GM19193 (cell line): ENCODE measurements at regions not wholly inside any gene's neighbourhood (a gene's known extent, or its start where the extent isn't known, plus 50 kb on each side); places are given as distances from the start of the nearest gene placed in this dataset.

Experiments used
- POLR2A ChIP-seq: IDR thresholded peaks from 4 replicates; pipeline ENCODE4 v1.6.1; 2011; ENCODE audit not compliant: insufficient read depth, insufficient read length; ENCODE audit errors: extremely low read depth

DNA sequence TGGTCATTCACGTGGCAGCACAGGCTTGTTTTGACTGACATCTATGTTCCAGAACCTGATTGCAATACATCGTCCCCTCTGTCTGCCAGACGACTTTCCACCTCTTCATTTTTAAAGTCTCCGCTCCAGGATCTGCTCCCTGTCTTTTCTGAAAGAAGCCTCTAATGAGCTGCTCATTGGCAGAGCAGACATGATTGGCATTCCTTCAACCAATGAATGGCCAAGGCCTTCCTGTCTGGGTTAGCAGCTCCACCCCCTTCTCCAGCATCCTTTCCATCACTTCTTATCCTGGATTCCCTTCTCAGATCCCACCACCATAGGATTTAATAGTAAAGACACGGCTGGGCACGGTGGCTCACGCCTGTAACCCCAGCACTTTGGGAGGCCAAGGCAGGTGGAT is 202.7 kb upstream of the KLF3 start:
- TF ChIP-seq POLR2A = no peak

DNA sequence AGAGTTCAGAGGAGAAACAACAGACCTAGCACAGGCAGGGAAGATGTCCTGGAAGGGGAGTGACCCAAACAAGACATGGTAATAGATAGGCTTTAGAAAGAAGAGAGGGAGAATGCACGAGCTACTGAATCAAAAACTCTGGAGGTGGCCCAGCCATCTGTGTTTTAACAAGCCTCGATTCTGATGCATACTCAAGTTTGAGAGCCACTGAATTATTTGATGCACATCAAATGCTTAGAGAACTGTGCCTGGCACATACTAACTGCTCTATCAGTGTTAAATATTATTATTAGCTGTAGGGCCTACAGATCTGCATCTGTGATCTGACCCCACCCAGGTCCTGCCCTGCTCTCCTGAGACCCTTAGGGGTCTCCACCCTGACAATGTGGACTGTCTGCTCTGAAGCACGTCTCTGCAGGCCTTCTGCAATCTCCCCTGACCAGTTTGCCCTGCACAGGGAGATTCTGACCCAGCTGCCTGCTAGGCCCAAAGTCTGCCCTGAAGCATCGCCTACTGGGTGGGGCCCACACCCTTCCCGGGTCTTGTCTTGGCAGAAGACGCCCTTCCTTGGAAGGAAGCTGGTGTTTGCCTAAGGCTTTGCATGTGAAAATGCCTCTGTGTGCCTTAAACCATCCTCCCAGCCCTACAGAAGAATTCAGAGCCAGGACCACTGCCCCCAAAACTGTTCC is 201.5 kb upstream of the KLF3 start:
- no peak for TF ChIP-seq POLR2A

DNA sequence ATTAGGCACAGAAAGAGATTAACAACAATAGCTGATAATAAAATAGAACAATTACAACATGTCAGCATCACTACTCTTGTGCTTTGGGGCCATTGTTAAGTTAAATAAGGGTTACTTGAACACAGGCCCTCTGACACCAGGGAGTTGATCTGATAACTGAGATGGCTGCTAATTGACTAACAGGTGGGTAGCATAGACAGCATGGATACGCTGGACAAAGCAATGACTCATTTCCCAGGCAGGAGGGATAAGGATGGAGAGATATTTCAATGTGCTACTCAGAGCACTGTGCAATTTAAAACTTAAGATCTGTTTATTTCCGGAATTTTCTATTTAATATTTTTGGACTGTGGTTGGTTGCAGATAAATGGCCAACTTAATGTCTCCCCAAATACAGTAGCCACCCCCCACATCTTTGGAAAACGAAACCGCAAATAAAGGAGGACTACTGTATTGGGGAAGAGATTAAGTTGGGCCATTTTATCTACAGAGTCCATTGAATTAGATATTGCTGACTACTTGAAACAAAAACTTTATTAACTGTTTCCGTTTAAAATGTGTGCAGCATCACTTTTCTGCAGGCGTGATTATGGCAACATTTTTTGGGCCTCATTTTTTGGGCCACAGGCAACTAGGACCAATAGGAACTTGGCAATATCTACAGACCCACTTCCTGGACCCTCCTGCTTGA is 200.6 kb upstream of the KLF3 start:
- no peak for TF ChIP-seq POLR2A

DNA sequence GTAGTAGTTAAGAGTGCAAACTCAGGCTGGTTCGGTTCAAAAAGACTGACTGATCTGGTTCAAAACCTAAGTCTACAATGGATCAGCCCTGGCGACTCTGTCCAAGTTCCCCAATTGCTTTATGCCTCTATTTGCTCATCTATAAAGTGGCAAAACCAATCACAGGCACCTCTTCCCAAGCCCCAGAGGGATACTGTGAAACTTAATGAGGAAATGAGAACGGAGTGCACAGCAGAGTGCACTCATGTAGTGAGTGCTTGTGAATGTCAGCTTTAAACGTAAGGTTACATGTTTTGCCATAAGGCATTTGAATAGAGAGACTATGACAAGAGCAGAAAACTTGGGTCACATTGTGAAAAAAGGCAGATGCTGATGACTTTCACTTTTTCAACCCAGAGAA is 199.7 kb upstream of the KLF3 start:
- no peak for TF ChIP-seq POLR2A

DNA sequence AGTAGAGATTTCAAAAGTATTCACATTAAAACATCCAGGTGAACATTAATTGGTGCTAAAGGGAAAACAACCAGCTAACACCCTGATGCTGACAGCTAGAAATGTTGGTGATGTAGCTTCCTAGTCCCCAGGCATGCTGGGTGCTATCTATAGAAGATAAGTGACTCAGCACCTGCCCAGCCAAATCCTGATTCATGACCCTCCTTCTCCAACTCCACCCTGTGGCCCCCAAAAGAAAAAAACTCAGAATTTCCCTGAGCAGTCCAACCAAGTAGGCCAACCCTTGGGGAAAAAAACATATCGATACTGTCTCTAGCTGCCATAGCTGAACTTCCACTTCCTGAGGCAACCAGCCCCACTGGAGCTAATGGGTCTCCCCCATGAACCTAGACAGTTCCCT is 197.6 kb upstream of the KLF3 start:
- no peak for TF ChIP-seq POLR2A

DNA sequence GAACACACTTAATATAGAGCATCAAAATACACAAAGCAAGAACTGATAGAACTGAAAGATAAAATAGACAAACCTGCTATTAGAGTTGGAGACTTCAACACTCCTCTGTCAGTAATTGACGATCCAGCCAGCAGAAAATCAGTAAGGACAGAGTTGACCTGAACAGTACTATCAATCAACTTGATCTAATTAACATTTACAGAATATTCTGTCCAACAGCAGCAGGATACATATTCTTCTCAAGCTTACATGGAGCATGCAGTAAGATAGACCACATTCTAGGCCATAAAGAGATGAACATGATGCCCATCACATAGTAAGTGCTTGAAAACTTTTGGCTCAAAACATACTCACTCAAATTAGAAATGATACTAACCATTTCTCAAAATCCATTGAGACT is 196.7 kb upstream of the KLF3 start:
- TF ChIP-seq POLR2A = no peak

DNA sequence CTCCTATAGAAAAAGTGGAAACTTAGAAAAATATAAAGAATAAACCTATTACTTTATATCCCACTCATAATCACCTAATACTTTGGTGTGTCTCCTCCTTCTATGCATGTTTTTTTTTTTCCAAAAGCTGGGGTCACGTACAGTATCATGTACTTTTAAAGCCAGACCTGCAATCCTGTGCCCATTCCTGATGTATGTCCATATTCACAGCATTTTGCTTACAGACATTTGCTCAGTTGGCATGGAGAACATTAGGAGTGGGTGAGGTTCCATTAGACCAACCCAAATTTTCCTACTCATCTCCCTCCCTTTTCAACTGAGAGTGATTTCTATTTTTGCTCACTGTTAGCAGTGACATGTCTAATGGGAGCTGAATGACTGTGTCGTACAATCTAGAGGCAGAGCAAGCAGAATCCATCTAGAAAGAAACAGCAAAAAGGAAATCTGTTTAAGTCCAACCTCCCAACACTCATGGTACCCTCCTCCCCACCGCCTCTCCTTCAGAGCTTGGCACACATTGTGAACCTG is 195.6 kb upstream of the KLF3 start:
- TF ChIP-seq POLR2A = no peak

DNA sequence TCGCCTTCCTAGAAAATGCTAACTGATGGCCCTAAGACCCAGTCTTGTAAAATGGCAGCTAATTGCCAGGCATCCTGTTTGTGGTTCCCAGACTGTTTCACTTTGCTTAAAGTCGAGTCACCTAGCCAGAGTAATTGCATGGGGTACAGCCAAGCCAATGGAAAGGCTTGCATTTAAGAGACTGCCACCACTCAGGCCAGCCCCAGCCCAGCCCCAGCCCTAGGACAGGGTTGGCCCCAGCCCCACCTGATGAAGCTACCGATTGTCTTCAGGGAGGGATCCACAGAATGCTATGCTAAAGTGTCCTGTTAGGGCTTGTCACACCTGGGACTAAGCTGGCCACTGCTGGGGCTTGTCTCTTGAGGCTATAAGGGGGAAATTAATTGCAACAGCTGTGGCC is 194.6 kb upstream of the KLF3 start:
- no peak for TF ChIP-seq POLR2A

DNA sequence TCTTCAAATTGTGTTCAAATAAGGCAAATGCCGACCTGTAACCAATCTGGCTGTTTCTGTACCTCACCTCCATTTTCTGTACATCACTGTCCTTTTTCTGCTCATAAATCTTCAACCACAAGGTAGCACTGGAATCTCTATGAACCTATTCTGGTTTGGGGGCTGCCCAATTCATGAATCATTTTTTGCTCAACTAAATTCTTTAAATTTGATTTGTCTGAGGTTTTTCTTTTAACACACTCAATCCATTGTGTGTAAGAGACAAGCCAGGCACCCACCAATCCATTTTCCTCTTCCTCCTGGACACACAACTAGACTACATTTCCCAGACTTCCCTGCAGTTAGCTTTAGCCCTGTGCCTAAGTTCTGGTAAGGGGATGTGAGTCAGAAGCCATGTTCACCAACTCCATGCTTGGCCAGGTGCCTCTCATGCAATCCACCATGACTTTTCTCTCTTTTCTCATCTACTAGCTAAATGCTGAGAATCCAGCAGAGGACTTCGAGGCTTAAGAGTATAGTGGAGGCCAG is 193.2 kb upstream of the KLF3 start:
- TF ChIP-seq POLR2A = no peak

DNA sequence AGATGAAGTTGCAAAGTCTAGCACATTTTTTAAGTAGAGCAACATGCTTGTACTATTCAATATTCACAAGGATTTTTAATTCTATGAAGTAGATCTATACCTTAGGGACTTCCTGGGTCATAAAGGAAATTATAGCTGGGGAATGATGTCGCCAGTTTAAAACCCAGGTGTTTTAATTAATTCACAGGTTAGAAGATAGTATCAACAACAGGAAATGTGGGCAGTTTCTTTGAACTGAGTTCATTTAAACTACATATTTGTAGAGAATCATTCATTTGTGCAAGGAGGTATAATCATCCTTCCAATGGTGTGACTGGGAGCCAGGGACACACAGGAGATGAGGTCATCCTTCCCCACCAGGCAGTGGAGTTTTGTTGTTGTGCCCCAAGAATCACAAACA is 181.3 kb upstream of the KLF3 start:
- TF ChIP-seq POLR2A = no peak

DNA sequence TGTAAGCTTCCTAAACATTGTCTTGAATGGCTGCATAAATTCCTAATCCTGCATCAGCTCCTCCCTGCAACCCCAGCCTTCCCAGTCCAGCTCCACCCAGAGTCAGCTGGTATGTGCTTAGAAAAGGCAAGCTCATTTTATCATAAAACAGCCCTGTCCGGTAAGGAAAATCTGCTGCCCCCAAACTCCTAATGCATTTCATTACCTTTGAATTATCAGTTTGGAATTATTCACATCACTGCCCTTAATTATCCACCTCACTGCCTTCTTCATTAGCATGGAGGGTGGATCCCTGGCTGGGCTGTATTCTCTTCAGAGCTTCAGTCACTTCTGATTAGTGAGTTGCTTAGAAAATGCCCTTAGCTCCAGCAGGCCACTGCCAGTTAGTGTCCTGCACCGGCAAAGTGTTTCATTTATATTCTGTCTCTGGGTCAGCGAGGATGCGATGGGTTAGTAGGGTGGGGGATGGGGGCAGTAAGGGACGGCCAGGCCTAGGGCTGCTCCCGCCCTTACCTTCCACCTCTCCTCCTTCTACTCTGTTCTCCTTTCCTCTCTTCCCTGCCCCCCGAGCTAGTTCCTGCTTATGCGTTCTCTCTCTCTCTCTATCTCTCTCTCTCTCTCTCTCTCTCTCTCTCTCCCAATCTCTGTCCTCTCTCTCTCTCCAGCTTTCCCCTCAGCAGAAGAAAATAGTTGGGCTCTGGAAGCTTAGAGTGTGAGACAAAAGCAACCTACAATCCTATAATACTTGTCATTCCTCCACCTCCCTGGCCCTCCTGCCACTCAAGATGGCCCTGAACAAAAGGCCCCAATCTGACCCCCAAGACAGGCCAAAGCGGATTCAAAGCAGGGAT is 174.8 kb upstream of the KLF3 start:
- TF ChIP-seq POLR2A = no peak

DNA sequence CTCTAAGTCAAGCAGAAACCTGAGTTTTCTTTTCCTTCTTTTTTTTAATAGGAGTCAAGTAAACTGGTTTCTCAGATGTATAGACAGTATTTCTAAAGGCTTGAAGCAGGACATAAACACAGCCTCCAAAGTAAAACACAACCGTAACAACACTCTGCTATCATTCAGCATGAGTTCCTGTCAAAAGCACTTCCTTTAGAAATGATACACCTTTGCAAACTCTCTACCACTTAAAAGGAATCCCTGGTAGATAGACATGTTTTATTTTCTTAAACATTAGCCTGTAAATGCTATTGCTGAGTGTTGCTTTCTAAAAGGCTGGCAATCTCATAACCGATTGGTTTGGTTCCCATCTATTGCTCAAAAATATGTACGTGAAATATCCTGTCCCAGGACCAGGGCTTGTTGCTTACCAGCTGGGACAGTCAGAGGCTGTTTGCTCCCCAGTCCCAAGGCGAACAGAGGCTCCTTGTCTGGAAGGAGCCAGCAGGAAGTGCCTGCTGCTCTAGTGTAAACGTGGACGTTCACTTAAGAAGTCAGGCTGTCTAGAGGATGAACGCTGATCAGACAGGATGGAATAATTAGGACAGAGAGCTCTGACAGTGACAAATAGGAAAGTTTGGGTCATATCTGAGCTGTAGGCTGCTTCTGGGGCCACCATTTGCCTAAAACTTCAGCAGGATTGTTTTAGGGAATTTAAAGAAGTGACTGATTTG is 173.9 kb upstream of the KLF3 start:
- no peak for TF ChIP-seq POLR2A

DNA sequence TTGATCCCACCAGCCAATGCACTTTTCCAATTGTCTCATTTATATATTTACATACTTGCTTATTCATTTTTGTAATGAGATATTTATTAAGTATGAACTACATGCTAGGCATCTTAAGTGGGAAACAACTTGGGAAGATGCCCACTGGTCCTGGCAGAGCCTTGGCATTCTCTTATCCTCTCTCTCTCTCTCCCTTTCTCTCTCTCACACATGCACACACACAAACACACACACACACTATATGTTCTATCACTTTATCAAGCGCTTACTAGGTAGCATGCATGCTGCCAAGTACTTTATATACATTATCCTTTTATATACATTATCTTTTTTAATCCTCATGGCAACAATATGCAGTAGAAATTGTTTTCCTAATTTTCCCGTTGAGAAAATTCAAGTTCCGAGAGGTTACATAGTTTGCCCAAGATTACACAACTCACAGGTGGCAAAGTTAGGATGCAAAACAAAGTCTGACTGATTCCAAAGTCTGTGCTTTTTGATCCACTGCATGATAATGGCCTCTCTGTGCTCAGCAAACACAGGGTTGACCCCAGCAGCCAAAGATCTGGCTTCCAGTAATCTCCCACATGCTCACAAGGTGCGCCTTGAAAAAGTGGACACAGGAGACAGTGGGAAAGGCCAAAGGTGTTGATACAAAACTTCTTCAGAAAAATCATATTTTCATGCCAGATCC is 173.1 kb upstream of the KLF3 start:
- TF ChIP-seq POLR2A = no peak

DNA sequence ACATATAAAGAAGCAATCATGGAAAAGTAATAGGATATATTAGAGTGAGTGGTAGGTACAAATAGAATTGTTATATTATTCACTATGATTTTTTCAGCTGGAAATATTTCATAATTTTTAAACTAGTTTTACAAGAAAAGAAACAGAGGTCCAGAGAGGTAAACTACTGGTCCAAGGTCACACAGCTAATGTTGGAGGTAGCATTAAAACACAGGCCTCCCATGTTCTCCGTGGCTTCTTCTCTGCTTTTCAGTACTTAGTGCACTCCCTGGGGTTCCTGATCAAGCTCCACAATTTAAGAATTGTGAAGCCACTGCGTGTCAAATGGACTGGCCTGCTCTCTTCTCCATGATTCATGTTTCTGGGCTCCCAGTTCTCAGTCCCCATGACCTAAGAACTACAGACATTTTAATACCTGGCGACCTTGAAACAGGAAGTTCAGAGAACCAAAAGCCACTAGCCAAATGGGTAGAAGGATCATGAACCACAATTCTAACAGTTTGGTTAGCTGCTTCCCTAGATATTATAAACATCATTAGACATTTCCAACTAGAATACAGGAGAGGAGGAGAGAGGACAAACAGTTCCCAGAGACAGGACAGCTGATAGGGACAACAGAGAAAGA is 172.0 kb upstream of the KLF3 start:
- no peak for TF ChIP-seq POLR2A
